HL-60/S4 (cell line): ENCODE measurements at regions not wholly inside any gene's neighbourhood (a gene's known extent, or its start where the extent isn't known, plus 50 kb on each side); places are given as distances from the start of the nearest gene placed in this dataset.

Source experiments
- in situ Hi-C: fragments of 300-500 bp; cut with MboI; formaldehyde crosslinking; loops from 2 replicates; pipeline ENCODE4 v1.14.3; 2022; ENCODE audit warnings: low sequenced_read_pairs

GRCh38 chr2:8482432-8482831, 199.4 kb upstream of the ID2 start:
- in situ Hi-C loops: no loop called here

- in situ Hi-C loops: no loop called here
Measured at GRCh38 chr2:8484502-8485283, 197.2 kb upstream of the ID2 start.

DNA sequence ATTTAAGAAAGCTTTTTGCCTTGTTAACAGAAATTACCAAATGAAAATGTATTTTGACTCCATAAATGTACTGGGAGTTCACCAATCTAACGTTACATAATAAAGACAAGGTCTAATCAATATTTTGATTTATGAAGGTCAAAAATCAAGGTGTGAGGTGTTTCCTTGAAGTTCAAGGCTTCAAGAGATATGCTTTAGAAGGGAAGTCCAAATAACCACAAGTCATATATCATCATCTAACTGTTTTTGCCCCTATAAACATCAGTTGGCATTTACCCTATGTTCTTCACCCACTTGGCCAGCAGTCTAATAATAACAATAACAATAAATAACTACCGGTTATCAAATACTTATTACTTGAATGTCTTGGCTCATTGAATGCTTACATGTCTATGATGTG, 196.1 kb upstream of the ID2 start:
- in situ Hi-C loops: no loop called here

GRCh38 chr2:8486141-8486540, 195.7 kb upstream of the ID2 start:
- in situ Hi-C loops: no loop called here

DNA sequence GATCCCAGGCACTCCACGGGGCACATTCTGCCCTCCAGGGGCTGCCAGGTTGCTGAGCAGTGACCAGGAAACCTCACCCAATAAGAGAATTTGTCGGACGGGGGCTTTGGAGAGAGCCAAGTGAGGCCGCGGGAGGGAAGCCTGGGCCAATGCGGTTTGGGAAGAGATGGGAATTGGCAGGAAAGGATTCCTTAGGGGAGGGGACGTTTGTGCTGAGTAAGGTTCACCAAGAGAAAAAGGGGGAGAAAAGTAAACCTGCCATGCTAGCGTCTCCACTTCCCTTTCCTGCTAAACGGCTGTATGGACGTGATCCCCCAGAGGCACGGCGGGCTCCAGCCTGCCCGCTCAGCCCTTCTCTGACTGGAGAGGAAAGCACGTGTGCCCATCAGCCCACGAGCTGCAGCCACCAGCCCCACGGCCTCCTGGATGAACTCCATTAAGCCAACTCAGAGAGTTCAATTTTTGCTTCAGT, 194.4 kb upstream of the ID2 start:
- in situ Hi-C loops: no loop called here

GRCh38 chr2:8488001-8488738, 193.7 kb upstream of the ID2 start:
- in situ Hi-C loops: no loop called here

GRCh38 chr2:8489221-8489620, 192.6 kb upstream of the ID2 start:
- in situ Hi-C loops: no loop called here

GRCh38 chr2:8489751-8490150, 192.1 kb upstream of the ID2 start:
- in situ Hi-C loops: no loop called here

DNA sequence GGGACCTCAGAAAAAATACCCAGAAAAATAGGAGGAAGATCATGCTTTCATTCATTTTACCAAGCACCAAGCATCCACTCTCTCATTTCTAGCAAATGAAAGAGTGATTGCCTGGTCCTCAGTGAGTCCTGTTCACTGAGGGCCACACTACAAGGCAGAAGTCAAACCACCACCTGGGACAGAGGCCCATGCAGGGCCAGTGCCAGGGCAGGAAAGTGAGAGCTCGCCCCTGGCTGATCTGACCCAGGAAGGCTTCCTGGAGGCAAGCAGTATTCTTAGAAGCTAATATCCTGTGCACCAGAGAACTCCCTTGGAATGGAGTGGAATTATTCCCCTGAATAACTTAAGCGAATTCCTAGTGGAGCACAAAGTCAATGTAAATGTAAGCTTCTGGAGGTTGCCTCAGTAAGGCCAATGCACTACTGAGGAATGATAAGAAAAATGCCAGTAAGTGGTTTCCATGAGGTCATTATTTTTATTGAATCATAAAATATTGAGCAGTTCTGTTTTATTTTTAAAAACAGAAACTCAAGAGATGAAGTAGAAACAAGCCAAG, 191.6 kb upstream of the ID2 start:
- in situ Hi-C loops: no loop called here

- in situ Hi-C loops: no loop called here
Measured at GRCh38 chr2:8491296-8492027, 190.4 kb upstream of the ID2 start.

- in situ Hi-C loops: no loop called here
Measured at GRCh38 chr2:8494151-8494550, 187.7 kb upstream of the ID2 start.

- in situ Hi-C loops: no loop called here
Measured at GRCh38 chr2:8494589-8494988, 187.3 kb upstream of the ID2 start.

- in situ Hi-C loops: no loop called here
Measured at GRCh38 chr2:8495189-8495989, 186.5 kb upstream of the ID2 start.

GRCh38 chr2:8496079-8496478, 185.8 kb upstream of the ID2 start:
- in situ Hi-C loops: no loop called here

DNA sequence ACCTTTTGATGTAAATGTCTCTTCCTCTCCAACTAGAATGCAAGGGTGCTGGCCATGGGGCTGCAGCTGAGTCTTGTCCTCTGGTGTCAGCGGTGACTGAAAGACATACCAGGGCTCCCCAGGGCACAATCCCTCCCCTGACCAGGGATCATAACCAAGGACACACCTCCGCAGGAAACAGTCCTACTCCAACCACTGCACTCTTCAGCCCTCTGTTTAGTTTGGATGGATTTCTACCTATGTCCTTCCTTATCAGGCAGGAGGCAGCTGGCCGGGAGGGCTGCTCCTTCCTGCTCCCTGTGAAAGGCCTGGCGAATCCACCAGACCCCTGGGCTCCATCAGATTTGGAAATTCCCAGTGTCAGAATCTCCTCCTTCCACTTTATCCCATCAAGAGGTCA, 185.2 kb upstream of the ID2 start:
- in situ Hi-C loops: no loop called here

DNA sequence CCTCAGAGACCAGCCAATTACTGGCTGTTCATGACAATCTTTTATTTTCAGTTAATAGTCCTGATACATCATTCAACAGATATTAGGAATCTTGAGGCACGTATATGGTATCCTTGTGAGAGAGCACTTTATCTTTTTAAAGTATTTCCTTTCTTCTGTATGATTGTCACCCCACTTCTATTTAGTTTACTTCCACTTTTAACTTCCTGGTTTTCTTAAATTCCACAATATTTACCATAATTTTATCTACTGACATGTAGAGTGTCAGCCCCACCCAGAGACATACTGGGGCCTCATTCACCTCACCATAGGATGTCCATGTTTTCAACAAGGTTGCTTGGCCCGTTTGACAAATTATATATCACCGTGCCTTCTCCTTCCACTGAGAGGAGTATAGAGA, 182.9 kb upstream of the ID2 start:
- in situ Hi-C loops: no loop called here

DNA sequence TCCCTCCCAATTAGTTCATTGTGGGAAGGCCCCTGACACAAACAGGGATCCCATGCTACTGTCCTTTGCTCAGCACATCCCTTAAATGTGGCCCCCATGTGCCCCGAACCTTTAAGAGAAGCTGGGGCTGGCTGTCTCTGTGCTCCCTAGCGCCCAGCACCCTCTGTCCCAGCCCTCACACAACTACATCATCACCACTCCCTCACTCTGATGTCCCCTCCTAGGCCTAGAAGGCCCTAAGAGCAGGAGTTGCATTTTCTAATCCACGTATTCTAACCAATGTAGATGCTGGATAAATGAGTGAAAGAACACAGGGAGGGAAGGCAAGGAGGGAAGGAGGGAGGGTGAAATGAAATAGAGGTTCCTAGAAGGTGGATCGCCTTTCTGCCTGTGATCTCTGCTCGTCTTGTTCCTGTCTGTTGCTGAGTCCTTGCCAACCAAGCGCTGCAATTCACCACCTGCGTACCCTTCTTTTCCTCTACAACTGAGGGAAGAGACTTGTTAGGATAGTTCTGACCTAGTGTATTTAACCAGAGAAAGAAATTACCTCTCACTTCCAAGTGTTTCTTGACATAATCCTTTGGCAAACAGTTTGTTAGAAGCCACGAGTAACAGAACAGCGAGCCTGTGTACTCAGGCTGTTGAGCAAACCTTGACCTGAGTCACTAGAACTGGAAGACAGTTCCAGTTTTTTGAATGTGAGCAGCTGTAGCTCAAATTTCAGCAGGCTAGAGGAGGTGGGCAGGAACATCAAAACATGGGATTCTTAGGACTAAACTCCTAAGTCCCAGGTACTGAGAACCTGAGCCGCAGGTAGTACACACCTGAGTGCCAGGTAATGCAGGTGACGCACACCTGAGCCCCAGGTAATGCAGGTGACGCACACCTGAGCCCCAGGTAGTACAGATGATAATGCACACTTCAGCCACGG, 181.5 kb upstream of the ID2 start:
- in situ Hi-C loops: no loop called here

DNA sequence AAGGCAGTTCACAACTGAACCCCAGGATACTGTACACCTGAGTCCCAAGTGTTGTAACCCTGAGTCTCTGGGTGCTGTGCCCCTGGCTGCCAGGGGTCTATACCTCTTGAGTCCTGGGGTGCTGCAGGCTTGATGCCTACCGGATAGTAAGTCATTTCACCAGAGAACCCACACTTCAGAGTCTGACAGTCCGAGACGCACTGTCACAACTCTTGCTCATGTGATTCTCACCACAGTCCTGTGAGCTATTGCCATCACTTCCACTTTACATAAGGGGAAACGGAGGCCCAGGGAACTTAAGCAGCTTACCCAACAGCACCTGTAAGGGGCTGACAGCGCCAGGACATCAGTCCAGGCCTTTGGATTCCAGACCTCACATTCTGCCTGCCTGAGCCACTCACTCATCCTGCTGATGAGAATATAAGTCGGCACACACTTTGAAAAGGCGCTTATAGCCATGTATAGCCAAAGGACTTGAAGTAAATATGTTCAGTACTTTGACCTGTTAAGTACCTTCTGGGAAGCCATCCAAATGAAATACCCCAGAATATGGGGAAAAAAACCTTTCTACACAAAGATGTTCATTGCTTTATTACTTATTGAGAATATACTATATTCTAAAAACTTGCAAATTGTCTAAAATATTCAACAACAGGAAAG, 180.7 kb upstream of the ID2 start:
- in situ Hi-C loops: no loop called here

- in situ Hi-C loops: no loop called here
Measured at GRCh38 chr2:8502316-8502715, 179.5 kb upstream of the ID2 start.
